ENCODE measurements at regions not wholly inside any gene's neighbourhood (a gene's known extent, or its start where the extent isn't known, plus 50 kb on each side); places are given as distances from the start of the nearest gene placed in this dataset.

GRCh38 chr13:64793592-64793991 lies 2436.5 kb downstream of the PCDH9 start:
- Histone ChIP-seq H3K9me3 (ENCODE audit: control insufficient read depth, insufficient read depth, low read length) (no peaks in the 10 kb centered on the region), H3K4me1 (ENCODE audit: control insufficient read depth, low read length) (no peaks in the 10 kb centered on the region), H3F3A (ENCODE audit: control insufficient read depth, insufficient read depth) (no peaks in the 10 kb centered on the region), H3K36me3 (ENCODE audit: control insufficient read depth, low read length) (no peaks in the 10 kb centered on the region), H4K20me1 (ENCODE audit: control insufficient read depth, insufficient read depth, low read depth, low read length) (no peaks in the 10 kb centered on the region), H3K27me3 (ENCODE audit: control insufficient read depth, low read length) (no peaks in the 10 kb centered on the region), H3K4me3 (ENCODE audit: low read length) (no peak overlapping the region), H3K27ac (ENCODE audit: low read depth, low read length) (no peak overlapping the region), H3K79me2 (ENCODE audit: control insufficient read depth, low read length) (no peaks in the 10 kb centered on the region), H3K9me2 (replicated peaks; ENCODE audit: control insufficient read depth, low read length) (no peaks in the 10 kb centered on the region), H3K4me2 (ENCODE audit: low read length) (no peak overlapping the region)
- TF ChIP-seq EZH2phosphoT487 (IDR thresholded peaks at IDR 0.05; ENCODE audit: borderline replicate concordance, low read length) (no peak), CTCF (IDR thresholded peaks at IDR 0.05; ENCODE audit: low read depth, low read length, poor library complexity, severe bottlenecking) (no peak)

DNA sequence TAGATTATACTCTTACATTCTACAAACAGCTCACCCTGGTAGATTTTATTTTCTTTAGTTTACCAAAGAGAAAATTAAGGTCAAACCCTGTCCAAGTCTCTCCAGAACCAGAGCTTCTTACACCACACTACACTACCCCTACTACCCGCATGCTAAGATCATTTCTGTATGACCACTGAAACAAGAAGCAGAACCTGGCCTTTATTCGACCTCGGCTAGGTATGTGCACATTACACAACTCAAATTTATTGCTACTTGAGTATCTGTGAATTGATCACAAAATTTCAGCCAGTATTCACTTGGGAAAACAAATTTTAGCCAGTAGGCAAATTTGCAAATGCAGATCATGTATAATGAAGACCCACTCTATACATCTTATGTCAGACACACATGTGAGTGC lies 2437.0 kb downstream of the PCDH9 start:
- TF ChIP-seq CTCF (IDR thresholded peaks at IDR 0.05; ENCODE audit: low read depth, low read length, poor library complexity, severe bottlenecking) (no peak), EZH2phosphoT487 (IDR thresholded peaks at IDR 0.05; ENCODE audit: borderline replicate concordance, low read length) (no peak)
- Histone ChIP-seq H3K9me2 (replicated peaks; ENCODE audit: control insufficient read depth, low read length) (no peaks in the 10 kb centered on the region), H3K9me3 (ENCODE audit: control insufficient read depth, insufficient read depth, low read length) (no peaks in the 10 kb centered on the region), H3K27ac (ENCODE audit: low read depth, low read length) (no peak overlapping the region), H4K20me1 (ENCODE audit: control insufficient read depth, insufficient read depth, low read depth, low read length) (no peaks in the 10 kb centered on the region), H3F3A (ENCODE audit: control insufficient read depth, insufficient read depth) (no peaks in the 10 kb centered on the region), H3K4me2 (ENCODE audit: low read length) (no peak overlapping the region), H3K4me1 (ENCODE audit: control insufficient read depth, low read length) (no peaks in the 10 kb centered on the region), H3K36me3 (ENCODE audit: control insufficient read depth, low read length) (no peaks in the 10 kb centered on the region), H3K79me2 (ENCODE audit: control insufficient read depth, low read length) (no peaks in the 10 kb centered on the region), H3K4me3 (ENCODE audit: low read length) (no peak overlapping the region), H3K27me3 (ENCODE audit: control insufficient read depth, low read length) (no peaks in the 10 kb centered on the region)

- no peaks in the 10 kb centered on the region for H3K9me2 ChIP-seq (replicated peaks; ENCODE audit: control insufficient read depth, low read length)
- no peaks in the 10 kb centered on the region for H3K79me2 ChIP-seq (ENCODE audit: control insufficient read depth, low read length)
- no peaks in the 10 kb centered on the region for H3K9me3 ChIP-seq (ENCODE audit: control insufficient read depth, insufficient read depth, low read length)
- TF ChIP-seq CTCF (IDR thresholded peaks at IDR 0.05; ENCODE audit: low read depth, low read length, poor library complexity, severe bottlenecking) = no peak
- TF ChIP-seq EZH2phosphoT487 (IDR thresholded peaks at IDR 0.05; ENCODE audit: borderline replicate concordance, low read length) = no peak
- no peaks in the 10 kb centered on the region for H4K20me1 ChIP-seq (ENCODE audit: control insufficient read depth, insufficient read depth, low read depth, low read length)
- no peak overlapping the region for H3K27ac ChIP-seq (ENCODE audit: low read depth, low read length)
- H3K4me3 ChIP-seq (ENCODE audit: low read length) = no peak overlapping the region
- no peaks in the 10 kb centered on the region for H3K36me3 ChIP-seq (ENCODE audit: control insufficient read depth, low read length)
- no peaks in the 10 kb centered on the region for H3K4me1 ChIP-seq (ENCODE audit: control insufficient read depth, low read length)
- no peaks in the 10 kb centered on the region for H3F3A ChIP-seq (ENCODE audit: control insufficient read depth, insufficient read depth)
- no peak overlapping the region for H3K4me2 ChIP-seq (ENCODE audit: low read length)
- H3K27me3 ChIP-seq (ENCODE audit: control insufficient read depth, low read length) = no peaks in the 10 kb centered on the region
These were observed 2438.8 kb downstream of the PCDH9 start for GRCh38 chr13:64791373-64791772.

- Histone ChIP-seq H3K9me3 (ENCODE audit: control insufficient read depth, insufficient read depth, low read length) (no peaks in the 10 kb centered on the region), H3F3A (ENCODE audit: control insufficient read depth, insufficient read depth) (no peaks in the 10 kb centered on the region), H3K9me2 (replicated peaks; ENCODE audit: control insufficient read depth, low read length) (no peaks in the 10 kb centered on the region), H3K4me3 (ENCODE audit: low read length) (no peak overlapping the region), H3K79me2 (ENCODE audit: control insufficient read depth, low read length) (no peaks in the 10 kb centered on the region), H3K4me2 (ENCODE audit: low read length) (no peak overlapping the region), H3K27ac (ENCODE audit: low read depth, low read length) (no peak overlapping the region), H4K20me1 (ENCODE audit: control insufficient read depth, insufficient read depth, low read depth, low read length) (no peaks in the 10 kb centered on the region), H3K36me3 (ENCODE audit: control insufficient read depth, low read length) (no peaks in the 10 kb centered on the region), H3K27me3 (ENCODE audit: control insufficient read depth, low read length) (no peaks in the 10 kb centered on the region), H3K4me1 (ENCODE audit: control insufficient read depth, low read length) (no peaks in the 10 kb centered on the region)
- no peak for TF ChIP-seq EZH2phosphoT487 (IDR thresholded peaks at IDR 0.05; ENCODE audit: borderline replicate concordance, low read length)
These were observed 2447.7 kb downstream of the PCDH9 start for GRCh38 chr13:64782466-64782865.
